GM10266 (cell line): ENCODE measurements at regions not wholly inside any gene's neighbourhood (a gene's known extent, or its start where the extent isn't known, plus 50 kb on each side); places are given as distances from the start of the nearest gene placed in this dataset.

ENCODE experiments used
- DNase-seq: peaks from one replicate; pipeline ENCODE4 v3.0.0; 2012; ENCODE audit errors: extremely low spot score
- CTCF ChIP-seq: IDR thresholded peaks from 2 replicates; pipeline ENCODE4 v1.5.1; 2012; ENCODE audit warnings: mild to moderate bottlenecking, low read depth; ENCODE audit not compliant: control insufficient read depth, insufficient read depth; ENCODE audit errors: missing control alignments

DNA sequence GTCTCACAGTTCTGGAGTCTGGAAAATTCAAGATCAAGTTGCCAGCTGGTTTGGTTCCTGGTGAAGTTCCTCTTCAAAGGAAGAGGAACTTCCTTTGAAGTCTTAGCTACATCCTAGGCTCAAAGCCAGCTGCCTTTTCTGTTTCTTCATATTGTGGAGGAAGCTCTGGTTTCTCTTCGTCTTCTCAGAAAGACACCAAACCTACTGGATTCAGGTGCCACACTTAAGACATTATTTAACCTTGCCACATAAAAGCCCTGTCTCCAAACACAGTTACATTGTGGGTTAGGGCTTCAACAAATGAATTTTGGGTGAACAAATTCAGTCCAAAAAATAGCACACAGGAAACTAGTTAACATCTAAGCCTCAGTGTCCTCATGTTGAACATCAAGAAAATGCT, 1019.8 kb downstream of the GALC start:
- no peak for TF ChIP-seq CTCF
- DNase-seq: no peak

DNA sequence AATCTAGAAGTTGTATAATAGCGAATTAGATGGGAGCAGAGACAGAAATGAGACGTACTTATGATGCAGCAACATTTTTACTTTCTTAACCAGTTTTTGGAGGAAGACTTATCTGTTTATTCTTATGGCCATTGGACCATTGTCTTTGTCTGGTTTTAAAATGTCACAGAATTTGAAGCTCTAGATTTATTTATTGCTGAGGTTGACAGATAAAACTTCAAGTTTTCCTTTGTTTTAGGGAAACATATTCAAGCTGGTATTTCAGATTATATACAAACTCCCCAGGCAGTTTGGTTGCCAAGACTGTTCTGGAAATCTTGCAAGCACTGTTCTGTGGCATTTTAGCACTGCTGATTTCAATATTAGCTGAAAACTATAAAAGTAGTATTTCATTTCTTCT, 1021.7 kb downstream of the GALC start:
- TF ChIP-seq CTCF: no peak
- DNase-seq: no peak

DNA sequence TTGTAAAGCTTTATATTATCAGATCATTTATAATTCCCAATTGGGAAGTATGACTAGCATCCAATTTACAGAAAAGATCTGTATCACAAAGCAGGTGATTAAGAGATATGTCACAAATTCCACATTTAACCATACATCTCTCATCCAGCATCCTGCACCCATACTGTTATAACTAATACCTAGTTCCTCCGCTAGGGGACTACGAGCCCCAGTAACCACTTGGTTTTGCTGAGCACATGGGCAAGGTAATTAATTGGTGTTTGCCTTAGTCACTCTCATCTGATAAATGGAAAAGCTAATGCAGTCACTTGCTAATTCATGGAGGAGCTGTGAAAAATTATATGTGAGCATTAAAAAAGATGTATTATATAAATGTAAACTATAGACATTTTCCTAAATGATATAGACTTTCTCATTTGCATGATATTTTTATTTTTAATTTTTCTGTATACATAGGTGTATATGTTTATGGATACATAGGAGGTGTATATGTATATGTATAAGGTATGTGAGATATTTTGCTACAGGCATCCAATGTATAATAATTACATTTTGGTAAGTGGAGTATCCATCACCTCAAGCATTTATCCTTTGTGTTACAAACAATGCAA, 1031.8 kb downstream of the GALC start:
- DNase-seq: no peak
- TF ChIP-seq CTCF: no peak

DNA sequence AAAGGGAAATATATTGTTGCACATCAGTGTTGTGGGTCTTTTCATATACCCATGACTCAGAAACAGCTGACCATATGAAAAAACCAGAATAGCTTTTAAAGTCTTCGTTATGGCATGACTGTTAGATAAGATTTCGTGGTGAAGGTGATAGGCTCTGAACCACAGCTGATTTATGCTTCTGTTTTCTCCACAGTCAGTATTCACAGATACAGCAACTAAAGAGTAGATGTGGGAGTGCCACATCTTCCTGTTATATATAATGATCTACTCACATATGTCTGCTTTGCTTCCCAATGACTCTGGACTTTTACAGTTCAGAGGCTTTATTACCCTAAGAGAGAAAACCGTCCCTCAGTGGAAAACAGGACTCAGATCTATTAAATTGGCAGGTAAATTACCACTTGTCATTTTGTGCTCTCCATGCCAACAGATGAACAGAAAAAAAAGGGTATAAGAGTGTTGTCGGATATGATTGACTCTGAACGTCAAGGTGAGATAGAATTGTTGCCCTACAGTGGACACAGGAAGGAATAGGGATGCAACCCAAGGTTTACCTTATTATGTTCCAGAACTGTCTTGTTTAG, 1037.1 kb downstream of the GALC start:
- TF ChIP-seq CTCF: no peak
- DNase-seq: no peak

DNA sequence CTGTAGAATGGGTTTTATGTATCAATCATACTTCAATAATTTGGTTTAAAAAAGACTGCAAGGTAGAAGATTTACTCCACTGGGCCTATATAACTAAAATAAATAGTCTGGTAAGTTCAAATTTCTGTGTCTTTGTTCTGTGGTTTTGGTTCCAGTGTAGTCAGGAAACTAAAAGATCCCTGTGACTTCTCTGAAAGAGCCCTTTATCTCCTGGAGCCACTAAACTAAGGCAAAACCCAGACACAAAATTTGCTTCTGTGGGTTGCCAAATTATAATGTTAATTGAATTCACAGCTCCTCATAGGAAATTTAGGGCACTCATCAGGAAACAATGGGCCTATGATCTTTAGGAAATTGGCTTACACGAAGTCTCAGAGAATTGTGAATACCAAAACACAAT, 1038.4 kb downstream of the GALC start:
- no peak for DNase-seq

DNA sequence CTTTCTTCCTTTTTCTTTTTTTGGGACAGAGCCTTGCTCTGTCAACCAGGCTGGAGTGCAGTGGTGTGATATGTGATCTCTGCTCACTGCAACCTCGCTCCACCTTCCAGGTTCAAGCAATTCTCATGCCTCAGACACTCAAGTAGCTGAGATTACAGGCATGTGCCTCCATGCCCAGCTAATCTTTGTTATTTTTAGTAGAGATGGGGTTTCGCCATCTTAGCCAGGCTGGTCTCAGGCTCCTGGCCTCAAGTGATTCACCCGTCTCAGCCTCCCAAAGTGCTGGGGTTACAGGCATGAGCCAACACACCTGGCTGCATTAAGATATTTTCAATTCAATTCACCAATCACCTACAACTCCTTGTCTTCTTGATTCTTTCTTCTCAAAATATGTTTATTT, 1046.5 kb downstream of the GALC start:
- TF ChIP-seq CTCF: no peak
- DNase-seq: no peak

More for the DNA sequence above, 1038.4 kb downstream of the GALC start:
- TF ChIP-seq CTCF: no peak

DNA sequence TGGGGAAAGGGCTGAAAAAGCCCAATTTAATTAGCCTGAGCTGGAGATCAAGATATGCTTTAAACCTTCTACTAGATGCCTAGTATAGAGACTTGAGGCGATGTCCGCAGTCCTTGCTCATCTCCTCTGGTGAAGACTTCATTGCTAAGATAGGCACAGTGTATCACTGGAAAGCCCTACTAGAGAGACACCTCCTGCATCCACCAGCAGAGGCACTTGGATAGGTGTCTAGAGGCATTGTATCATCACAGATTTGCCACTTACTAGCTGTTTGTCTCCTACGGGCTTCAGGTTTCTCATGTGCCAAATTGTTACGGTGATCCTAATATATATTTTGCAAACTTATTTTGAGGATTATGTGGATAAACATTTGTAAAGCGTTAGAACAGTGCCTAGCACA, 1048.5 kb downstream of the GALC start:
- no peak for TF ChIP-seq CTCF
- no peak for DNase-seq
